Stimulated activated CD8-positive, alpha-beta memory T cell treated with anti-CD3 and anti-CD28 coated beads, Interleukin-15, amount 100 ng/mL, for 4 hours (primary cell): ENCODE measurements at regions not wholly inside any gene's neighbourhood (a gene's known extent, or its start where the extent isn't known, plus 50 kb on each side); places are given as distances from the start of the nearest gene placed in this dataset.
"Not testable (repeated sequence)": the region's sequence is repeated elsewhere in the genome, so short reads cannot be mapped to it uniquely, and the experiment has no call there.

Experiments used
- DNase-seq, 2 donors: peaks; one replicate each; pipeline ENCODE4 v3.0.0-alpha.2; 2020; ENCODE audit warnings: low read depth in 2 of 2

GRCh38 chr9:78669591-78669990 lies 372.7 kb downstream of the PSAT1 start:
- DNase-seq, result no peak

- DNase-seq, result no peak
Measured at GRCh38 chr9:78671785-78672184, 374.9 kb downstream of the PSAT1 start.

GRCh38 chr9:78674874-78675273 lies 377.9 kb downstream of the PSAT1 start:
- no peak for DNase-seq

- no peak for DNase-seq
Measured at GRCh38 chr9:78676009-78676408, 379.1 kb downstream of the PSAT1 start.

GRCh38 chr9:78676623-78677022 lies 379.7 kb downstream of the PSAT1 start:
- no peak for DNase-seq

GRCh38 chr9:78677326-78677725 lies 380.4 kb downstream of the PSAT1 start:
- no peak for DNase-seq

- DNase-seq, result no peak
Measured at GRCh38 chr9:78678877-78679276, 382.0 kb downstream of the PSAT1 start.

- no peak for DNase-seq
Measured at GRCh38 chr9:78680196-78680595, 383.3 kb downstream of the PSAT1 start.

- DNase-seq, result no peak
Measured at GRCh38 chr9:78682216-78682615, 385.3 kb downstream of the PSAT1 start.

- DNase-seq, result no peak
Measured at GRCh38 chr9:78685471-78685870, 388.5 kb downstream of the PSAT1 start.

- no peak for DNase-seq
Measured at GRCh38 chr9:78688796-78689195, 391.9 kb downstream of the PSAT1 start.

- DNase-seq, result no peak
Measured at GRCh38 chr9:78691542-78691941, 394.6 kb downstream of the PSAT1 start.

GRCh38 chr9:78692871-78693270 lies 395.9 kb downstream of the PSAT1 start:
- DNase-seq, result no peak

- no peak for DNase-seq
Measured at GRCh38 chr9:78694974-78695373, 398.0 kb downstream of the PSAT1 start.

GRCh38 chr9:78695519-78695918 lies 398.6 kb downstream of the PSAT1 start:
- DNase-seq, result no peak

- no peak for DNase-seq
Measured at GRCh38 chr9:78697618-78698017, 400.7 kb downstream of the PSAT1 start.

- DNase-seq, result no peak
Measured at GRCh38 chr9:78698371-78698770, 401.4 kb downstream of the PSAT1 start.

- DNase-seq, result not testable (repeated sequence)
Measured at GRCh38 chr9:78699217-78699616, 402.3 kb downstream of the PSAT1 start.

GRCh38 chr9:78704153-78704552 lies 407.2 kb downstream of the PSAT1 start:
- DNase-seq, result not testable (repeated sequence)

- DNase-seq, result no peak
Measured at GRCh38 chr9:78707080-78707479, 410.2 kb downstream of the PSAT1 start.

GRCh38 chr9:78707481-78707991 lies 410.6 kb downstream of the PSAT1 start:
- DNase-seq, result no peak

GRCh38 chr9:78712903-78713613 lies 416.1 kb downstream of the PSAT1 start:
- no peak for DNase-seq

- no peak for DNase-seq
Measured at GRCh38 chr9:78713614-78714405, 416.9 kb downstream of the PSAT1 start.
